GM19025 (cell line): ENCODE measurements at regions not wholly inside any gene's neighbourhood (a gene's known extent, or its start where the extent isn't known, plus 50 kb on each side); places are given as distances from the start of the nearest gene placed in this dataset.

ENCODE experiments used
- ATAC-seq: cut with Tn5 transposase; IDR thresholded peaks from one replicate; pipeline ENCODE4 v1.9.1; 2021; ENCODE audit warnings: mild to moderate bottlenecking, low read depth, moderate library complexity; ENCODE audit not compliant: unreplicated experiment

GRCh38 chr10:44301781-44302355 is 83.0 kb downstream of the CXCL12 start:
- ATAC-seq: no peak

GRCh38 chr10:44300666-44301649 is 83.9 kb downstream of the CXCL12 start:
- ATAC-seq: peak; percentile 81

GRCh38 chr10:44298713-44299112 is 86.2 kb downstream of the CXCL12 start:
- no peak for ATAC-seq

GRCh38 chr10:44297963-44298362 is 86.9 kb downstream of the CXCL12 start:
- ATAC-seq: no peak

- ATAC-seq: no peak
These were observed 89.2 kb downstream of the CXCL12 start for GRCh38 chr10:44295644-44296241.

GRCh38 chr10:44294726-44295412 is 90.0 kb downstream of the CXCL12 start:
- ATAC-seq: no peak

- no peak for ATAC-seq
These were observed 91.1 kb downstream of the CXCL12 start for GRCh38 chr10:44293842-44294241.

GRCh38 chr10:44293306-44293778 is 91.6 kb downstream of the CXCL12 start:
- ATAC-seq: no peak

- ATAC-seq: no peak
These were observed 92.4 kb downstream of the CXCL12 start for GRCh38 chr10:44292390-44293002.

- ATAC-seq: no peak
These were observed 93.8 kb downstream of the CXCL12 start for GRCh38 chr10:44291091-44291490.

GRCh38 chr10:44289125-44289524 is 95.8 kb downstream of the CXCL12 start:
- ATAC-seq: no peak

GRCh38 chr10:44287408-44287807 is 97.5 kb downstream of the CXCL12 start:
- no peak for ATAC-seq

GRCh38 chr10:44284198-44285084 is 100.5 kb downstream of the CXCL12 start:
- no peak for ATAC-seq

GRCh38 chr10:44282626-44283300 is 102.1 kb downstream of the CXCL12 start:
- no peak for ATAC-seq

GRCh38 chr10:44281662-44282061 is 103.2 kb downstream of the CXCL12 start:
- no peak for ATAC-seq

- no peak for ATAC-seq
These were observed 103.7 kb downstream of the CXCL12 start for GRCh38 chr10:44281089-44281613.

GRCh38 chr10:44280226-44281014 is 104.5 kb downstream of the CXCL12 start:
- ATAC-seq: no peak
